ENCODE measurements at regions not wholly inside any gene's neighbourhood (a gene's known extent, or its start where the extent isn't known, plus 50 kb on each side); places are given as distances from the start of the nearest gene placed in this dataset.

- no peak for DNase-seq (ENCODE audit: low spot score)
Observed at GRCh38 chr15:95394186-95395067, 936.1 kb upstream of the NR2F2 start.

GRCh38 chr15:95400428-95400827, 930.1 kb upstream of the NR2F2 start:
- no peak for DNase-seq (ENCODE audit: low spot score)

- no peak for DNase-seq (ENCODE audit: low spot score)
Observed at GRCh38 chr15:95401587-95401986, 928.9 kb upstream of the NR2F2 start.

- no peak for DNase-seq (ENCODE audit: low spot score)
Observed at GRCh38 chr15:95405447-95405846, 925.1 kb upstream of the NR2F2 start.

- no peak for DNase-seq (ENCODE audit: low spot score)
Observed at GRCh38 chr15:95407534-95407933, 923.0 kb upstream of the NR2F2 start.

- no peak for DNase-seq (ENCODE audit: low spot score)
Observed at GRCh38 chr15:95409211-95409610, 921.3 kb upstream of the NR2F2 start.

- peak; percentile 3 for DNase-seq (ENCODE audit: low spot score)
Observed at GRCh38 chr15:95409626-95410310, 920.7 kb upstream of the NR2F2 start.

- no peak for DNase-seq (ENCODE audit: low spot score)
Observed at GRCh38 chr15:95410757-95411156, 919.7 kb upstream of the NR2F2 start.

GRCh38 chr15:95416576-95416975, 913.9 kb upstream of the NR2F2 start:
- no peak for DNase-seq (ENCODE audit: low spot score)

- DNase-seq (ENCODE audit: low spot score): no peak
Observed at GRCh38 chr15:95417761-95418160, 912.7 kb upstream of the NR2F2 start.

- no peak for DNase-seq (ENCODE audit: low spot score)
Observed at GRCh38 chr15:95422255-95422654, 908.2 kb upstream of the NR2F2 start.

- DNase-seq (ENCODE audit: low spot score): no peak
Observed at GRCh38 chr15:95425859-95426258, 904.6 kb upstream of the NR2F2 start.

- no peak for DNase-seq (ENCODE audit: low spot score)
Observed at GRCh38 chr15:95429345-95429744, 901.2 kb upstream of the NR2F2 start.

- no peak for DNase-seq (ENCODE audit: low spot score)
Observed at GRCh38 chr15:95431518-95431917, 899.0 kb upstream of the NR2F2 start.

- no peak for DNase-seq (ENCODE audit: low spot score)
Observed at GRCh38 chr15:95432878-95433405, 897.6 kb upstream of the NR2F2 start.

- DNase-seq (ENCODE audit: low spot score): no peak
Observed at GRCh38 chr15:95439922-95440376, 890.6 kb upstream of the NR2F2 start.

- no peak for DNase-seq (ENCODE audit: low spot score)
Observed at GRCh38 chr15:95440712-95441111, 889.8 kb upstream of the NR2F2 start.

GRCh38 chr15:95442107-95442719, 888.3 kb upstream of the NR2F2 start:
- DNase-seq (ENCODE audit: low spot score): no peak

- no peak for DNase-seq (ENCODE audit: low spot score)
Observed at GRCh38 chr15:95444860-95445259, 885.6 kb upstream of the NR2F2 start.

GRCh38 chr15:95446854-95447253, 883.6 kb upstream of the NR2F2 start:
- DNase-seq (ENCODE audit: low spot score): no peak

- DNase-seq (ENCODE audit: low spot score): no peak
Observed at GRCh38 chr15:95447486-95447885, 883.0 kb upstream of the NR2F2 start.

GRCh38 chr15:95448531-95449229, 881.8 kb upstream of the NR2F2 start:
- DNase-seq (ENCODE audit: low spot score): no peak
